Stimulated activated CD4-positive, alpha-beta T cell treated with anti-CD3 and anti-CD28 coated beads, TNF-alpha, amount 100 ng/mL, for 48 hours (primary cell): ENCODE measurements at regions not wholly inside any gene's neighbourhood (a gene's known extent, or its start where the extent isn't known, plus 50 kb on each side); places are given as distances from the start of the nearest gene placed in this dataset.

Source experiments
- DNase-seq, 3 donors: peaks; one replicate each; pipeline ENCODE4 v3.0.0-alpha.2; 2020; ENCODE audit warnings: low read depth in 3 of 3

DNA sequence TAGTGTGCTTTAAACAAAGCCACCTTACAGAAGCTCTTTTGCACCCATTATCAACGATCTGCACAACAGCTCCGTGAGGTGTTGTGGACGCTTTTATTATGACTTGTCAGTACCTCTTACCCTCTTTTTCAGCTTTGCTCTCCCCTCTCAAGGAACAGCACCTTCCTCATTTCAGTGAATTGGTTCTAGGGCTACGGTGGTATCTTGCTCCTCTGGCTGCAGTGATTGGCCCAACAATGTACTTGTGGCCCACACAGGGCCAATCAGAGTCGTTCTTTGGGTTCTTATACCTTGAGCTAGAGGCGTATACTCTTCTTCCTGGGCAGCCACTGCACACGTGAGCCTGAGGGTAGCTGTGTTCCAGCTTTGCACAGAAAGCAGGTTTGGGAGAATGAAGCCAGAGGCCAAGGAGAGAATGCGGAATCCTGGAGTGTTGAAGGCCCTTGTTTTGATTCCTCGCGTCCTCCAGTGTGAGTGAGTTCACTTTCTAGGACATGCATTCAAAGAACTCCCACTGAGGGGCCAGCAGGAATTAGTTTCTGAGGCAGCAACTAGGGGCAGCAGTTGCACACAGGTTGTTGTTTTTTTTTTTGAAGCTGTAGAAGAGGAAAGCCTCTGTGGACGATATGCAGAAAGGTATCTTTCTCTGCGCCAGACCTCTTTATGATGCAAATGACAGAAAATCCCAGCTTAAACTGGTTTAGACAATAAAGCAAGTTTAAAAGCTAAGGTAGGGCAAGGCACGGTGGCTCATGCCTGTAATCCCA, 49.8 kb upstream of the PDZD8 start:
- no peak for DNase-seq
